ENCODE measurements at regions not wholly inside any gene's neighbourhood (a gene's known extent, or its start where the extent isn't known, plus 50 kb on each side); places are given as distances from the start of the nearest gene placed in this dataset.

GRCh38 chr22:47236718-47237117 is 474.3 kb downstream of the TBC1D22A start:
- WGBS, 10 experiments = 0 to 50% (median 21%) methylated on average over 1 of the region's 1 CpG; no CpG with 5 or more reads in 6 of the 10 experiments
- ATAC-seq (replicated peaks in 6 of 8) = no peak
- no peak overlapping the region for H3K27ac ChIP-seq
- in situ Hi-C loops (cut with MboI; ENCODE audit: low pct_unique_long_range_greater_than_20kb in 2 of 9, low sequenced_read_pairs in 9 of 9, unreplicated experiment in 9 of 9) = loop anchor here in 1 of 9 experiments (25.0 kb wide), 1 partner anchor 151 kb away; no protein-coding TSS in a partner anchor
- no peak overlapping the region for H3K4me3 ChIP-seq
- H3K4me1 ChIP-seq (replicated peaks in 1 of 2) = peaks cover 0 to 7% of the 10 kb centered on the region in 2 donors

- in situ Hi-C loops (cut with MboI; ENCODE audit: low pct_unique_long_range_greater_than_20kb in 2 of 9, low sequenced_read_pairs in 9 of 9, unreplicated experiment in 9 of 9) = loop anchor here in 1 of 9 experiments (25.0 kb wide), 1 partner anchor 151 kb away; no protein-coding TSS in a partner anchor
- no peak for ATAC-seq (replicated peaks in 6 of 8)
- Histone ChIP-seq H3K27ac (no peak overlapping the region), H3K4me3 (no peak overlapping the region), H3K4me1 (replicated peaks in 1 of 2) (peaks cover 0 to 7% of the 10 kb centered on the region in 2 donors)
- 0 to 80% (median 50%) methylated on average over 1 to 2 of the region's 2 CpGs; no CpG with 5 or more reads in 2 of the 10 experiments for WGBS, 10 experiments
These were observed 473.7 kb downstream of the TBC1D22A start for GRCh38 chr22:47236161-47236560.

GRCh38 chr22:47233316-47234243 is 471.1 kb downstream of the TBC1D22A start:
- 0 to 100% (median 44%) methylated on average over 1 to 7 of the region's 9 CpGs; no CpG with 5 or more reads in 1 of the 10 experiments for WGBS, 10 experiments
- Histone ChIP-seq H3K27ac (no peak overlapping the region), H3K4me3 (no peak overlapping the region), H3K4me1 (replicated peaks in 1 of 2) (peaks cover 0 to 2% of the 10 kb centered on the region in 2 donors)
- no peak for ATAC-seq (replicated peaks in 6 of 8)
- in situ Hi-C loops (cut with MboI; ENCODE audit: low pct_unique_long_range_greater_than_20kb in 2 of 9, low sequenced_read_pairs in 9 of 9, unreplicated experiment in 9 of 9) = loop anchor here in 1 of 9 experiments (25.0 kb wide), 1 partner anchor 154 kb away; no protein-coding TSS in a partner anchor

- no peak for ATAC-seq (replicated peaks in 6 of 8)
- in situ Hi-C loops (cut with MboI; ENCODE audit: low pct_unique_long_range_greater_than_20kb in 2 of 9, low sequenced_read_pairs in 9 of 9, unreplicated experiment in 9 of 9) = loop anchor here in 1 of 9 experiments (25.0 kb wide), 1 partner anchor 155 kb away; no protein-coding TSS in a partner anchor
These were observed 470.3 kb downstream of the TBC1D22A start for GRCh38 chr22:47232753-47233152.

GRCh38 chr22:47232197-47232596 is 469.7 kb downstream of the TBC1D22A start:
- in situ Hi-C loops (cut with MboI; ENCODE audit: low pct_unique_long_range_greater_than_20kb in 2 of 9, low sequenced_read_pairs in 9 of 9, unreplicated experiment in 9 of 9) = loop anchor here in 1 of 9 experiments (25.0 kb wide), 1 partner anchor 155 kb away; no protein-coding TSS in a partner anchor
- WGBS, 10 experiments = 0 to 89% (median 28%) methylated on average over 1 to 3 of the region's 4 CpGs; no CpG with 5 or more reads in 6 of the 10 experiments
- ATAC-seq (replicated peaks in 6 of 8) = no peak
- Histone ChIP-seq H3K4me1 (replicated peaks in 1 of 2) (no peaks in the 10 kb centered on the region), H3K27ac (no peak overlapping the region), H3K4me3 (no peak overlapping the region)

More at GRCh38 chr22:47232753-47233152, 470.3 kb downstream of the TBC1D22A start:
- Histone ChIP-seq H3K4me3 (no peak overlapping the region), H3K27ac (no peak overlapping the region), H3K4me1 (replicated peaks in 1 of 2) (no peaks in the 10 kb centered on the region)
- WGBS, 10 experiments = 24 to 83% (median 59%) methylated on average over 1 to 6 of the region's 7 CpGs; no CpG with 5 or more reads in 1 of the 10 experiments

GRCh38 chr22:47231759-47232158 is 469.3 kb downstream of the TBC1D22A start:
- H3K27ac ChIP-seq = no peak overlapping the region
- 0 to 84% (median 21%) methylated on average over 1 to 5 of the region's 7 CpGs; no CpG with 5 or more reads in 3 of the 10 experiments for WGBS, 10 experiments
- no peaks in the 10 kb centered on the region for H3K4me1 ChIP-seq (replicated peaks in 1 of 2)
- no peak overlapping the region for H3K4me3 ChIP-seq
- in situ Hi-C loops (cut with MboI; ENCODE audit: low pct_unique_long_range_greater_than_20kb in 2 of 9, low sequenced_read_pairs in 9 of 9, unreplicated experiment in 9 of 9) = loop anchor here in 1 of 9 experiments (25.0 kb wide), 1 partner anchor 156 kb away; no protein-coding TSS in a partner anchor
- no peak for ATAC-seq (replicated peaks in 6 of 8)

GRCh38 chr22:47230741-47231140 is 468.3 kb downstream of the TBC1D22A start:
- in situ Hi-C loops (cut with MboI; ENCODE audit: low pct_unique_long_range_greater_than_20kb in 2 of 9, low sequenced_read_pairs in 9 of 9, unreplicated experiment in 9 of 9) = loop anchor here in 1 of 9 experiments (25.0 kb wide), 1 partner anchor 157 kb away; no protein-coding TSS in a partner anchor
- WGBS, 10 experiments = 62 to 100% (median 76%) methylated on average over 1 to 5 of the region's 5 CpGs
- H3K27ac ChIP-seq = no peak overlapping the region
- no peaks in the 10 kb centered on the region for H3K4me1 ChIP-seq (replicated peaks in 1 of 2)
- H3K4me3 ChIP-seq = no peak overlapping the region
- no peak for ATAC-seq (replicated peaks in 6 of 8)

- in situ Hi-C loops (cut with MboI; ENCODE audit: low pct_unique_long_range_greater_than_20kb in 2 of 9, low sequenced_read_pairs in 9 of 9, unreplicated experiment in 9 of 9) = loop anchor here in 1 of 9 experiments (25.0 kb wide), 1 partner anchor 157 kb away; no protein-coding TSS in a partner anchor
- ATAC-seq (replicated peaks in 6 of 8) = peak in 1 of 8 experiments; percentile 12
- H3K27ac ChIP-seq = no peak overlapping the region
- no peak overlapping the region for H3K4me3 ChIP-seq
- H3K4me1 ChIP-seq (replicated peaks in 1 of 2) = no peaks in the 10 kb centered on the region
- WGBS, 10 experiments = 29 to 91% (median 63%) methylated on average over 1 to 7 of the region's 7 CpGs
These were observed 467.8 kb downstream of the TBC1D22A start for GRCh38 chr22:47230251-47230650.

- ATAC-seq (replicated peaks in 6 of 8) = no peak
- Histone ChIP-seq H3K27ac (no peak overlapping the region), H3K4me1 (replicated peaks in 1 of 2) (no peaks in the 10 kb centered on the region), H3K4me3 (no peak overlapping the region)
- 0 to 94% (median 36%) methylated on average over 1 to 3 of the region's 3 CpGs for WGBS, 10 experiments
- in situ Hi-C loops (cut with MboI; ENCODE audit: low pct_unique_long_range_greater_than_20kb in 2 of 9, low sequenced_read_pairs in 9 of 9, unreplicated experiment in 9 of 9) = loop anchor here in 1 of 9 experiments (25.0 kb wide), 1 partner anchor 159 kb away; no protein-coding TSS in a partner anchor
These were observed 466.3 kb downstream of the TBC1D22A start for GRCh38 chr22:47228767-47229166.

- in situ Hi-C loops (cut with MboI; ENCODE audit: low pct_unique_long_range_greater_than_20kb in 2 of 9, low sequenced_read_pairs in 9 of 9, unreplicated experiment in 9 of 9) = loop anchor here in 1 of 9 experiments (25.0 kb wide), 1 partner anchor 161 kb away; no protein-coding TSS in a partner anchor
- no peak overlapping the region for H3K27ac ChIP-seq
- 20 to 87% (median 66%) methylated on average over 2 to 8 of the region's 15 CpGs; no CpG with 5 or more reads in 5 of the 10 experiments for WGBS, 10 experiments
- H3K4me1 ChIP-seq (replicated peaks in 1 of 2) = no peaks in the 10 kb centered on the region
- no peak overlapping the region for H3K4me3 ChIP-seq
- ATAC-seq (replicated peaks in 6 of 8) = no peak
These were observed 463.6 kb downstream of the TBC1D22A start for GRCh38 chr22:47225931-47226633.

GRCh38 chr22:47225080-47225930 is 462.9 kb downstream of the TBC1D22A start:
- in situ Hi-C loops (cut with MboI; ENCODE audit: low pct_unique_long_range_greater_than_20kb in 2 of 9, low sequenced_read_pairs in 9 of 9, unreplicated experiment in 9 of 9) = loop anchor here in 1 of 9 experiments (25.0 kb wide), 1 partner anchor 162 kb away; no protein-coding TSS in a partner anchor
- no peak overlapping the region for H3K27ac ChIP-seq
- no peak for ATAC-seq (replicated peaks in 6 of 8)
- 0 to 100% (median 64%) methylated on average over 1 to 5 of the region's 11 CpGs; no CpG with 5 or more reads in 2 of the 10 experiments for WGBS, 10 experiments
- H3K4me1 ChIP-seq (replicated peaks in 1 of 2) = no peaks in the 10 kb centered on the region
- no peak overlapping the region for H3K4me3 ChIP-seq
